HepG2 (cell line): ENCODE measurements at regions not wholly inside any gene's neighbourhood (a gene's known extent, or its start where the extent isn't known, plus 50 kb on each side); places are given as distances from the start of the nearest gene placed in this dataset.
A peak's percentile ranks its signal among the peaks of the same experiment; 100 is the strongest.

Experiments
- EED ChIP-seq: sonication (generic); formaldehyde crosslinking; IDR thresholded peaks from 2 replicates; pipeline ENCODE4 v1.5.0; 2020; ENCODE audit warnings: mild to moderate bottlenecking, missing genetic modification reagents
- FOXA1 ChIP-seq, 2 experiments: fragments of 450-650 bp in 1 of 2; sonication (generic) in 1 of 2; formaldehyde crosslinking in 1 of 2; IDR thresholded peaks; 2 replicates each; pipeline versions ENCODE4 v1.4.0 to v1.6.1; 2016 to 2020; ENCODE audit warnings: missing genetic modification reagents in 1 of 2
- GABPB1 ChIP-seq: IDR thresholded peaks from 2 replicates; pipeline ENCODE4 v1.6.1; 2016; ENCODE audit warnings: mild to moderate bottlenecking, missing genetic modification reagents, moderate library complexity, missing compliant biosample characterization
- NPAS2 ChIP-seq: sonication (generic); formaldehyde crosslinking; IDR thresholded peaks from 2 replicates; pipeline ENCODE4 v1.8.0; 2022; ENCODE audit warnings: mild to moderate bottlenecking, missing genetic modification reagents, borderline replicate concordance
- PITX1 ChIP-seq: sonication (generic); formaldehyde crosslinking; IDR thresholded peaks from 2 replicates; pipeline ENCODE4 v1.5.1; 2020; ENCODE audit warnings: mild to moderate bottlenecking, missing genetic modification reagents
- POLR2G ChIP-seq: fragments of 200-400 bp; formaldehyde crosslinking; IDR thresholded peaks from 2 replicates; pipeline ENCODE4 v1.6.1; 2018; ENCODE audit warnings: mild to moderate bottlenecking, low read depth, low read length, moderate library complexity
- RARA ChIP-seq: IDR thresholded peaks from 2 replicates; pipeline ENCODE4 v1.6.1; 2016; ENCODE audit warnings: missing genetic modification reagents, missing compliant biosample characterization
- SRSF9 ChIP-seq: fragments of 200-400 bp; formaldehyde crosslinking; IDR thresholded peaks from 2 replicates; pipeline ENCODE4 v1.6.1; 2018; ENCODE audit warnings: borderline replicate concordance, mild to moderate bottlenecking, low read depth, low read length; ENCODE audit not compliant: insufficient read depth, poor library complexity, severe bottlenecking
- ZNF644 ChIP-seq: IDR thresholded peaks from 2 replicates; pipeline ENCODE4 v1.6.1; 2016; ENCODE audit warnings: low read depth
- TF ChIP-seq, protein P1 (sequence below), 2 experiments: sonication (generic) in 1 of 2; formaldehyde crosslinking in 1 of 2; IDR thresholded peaks; 2 replicates each; pipeline versions ENCODE4 v1.6.1 to v1.9.0; 2014 to 2022; ENCODE audit warnings: antibody characterized with exemption in 1 of 2, borderline replicate concordance in 1 of 2, inconsistent platforms in 1 of 2, low read depth in 1 of 2, missing genetic modification reagents in 1 of 2
- TF ChIP-seq, protein P2 (sequence below): sonication (generic); formaldehyde crosslinking; IDR thresholded peaks from 2 replicates; pipeline ENCODE4 v1.5.0; 2020; ENCODE audit warnings: mild to moderate bottlenecking, missing genetic modification reagents, borderline replicate concordance

DNA sequence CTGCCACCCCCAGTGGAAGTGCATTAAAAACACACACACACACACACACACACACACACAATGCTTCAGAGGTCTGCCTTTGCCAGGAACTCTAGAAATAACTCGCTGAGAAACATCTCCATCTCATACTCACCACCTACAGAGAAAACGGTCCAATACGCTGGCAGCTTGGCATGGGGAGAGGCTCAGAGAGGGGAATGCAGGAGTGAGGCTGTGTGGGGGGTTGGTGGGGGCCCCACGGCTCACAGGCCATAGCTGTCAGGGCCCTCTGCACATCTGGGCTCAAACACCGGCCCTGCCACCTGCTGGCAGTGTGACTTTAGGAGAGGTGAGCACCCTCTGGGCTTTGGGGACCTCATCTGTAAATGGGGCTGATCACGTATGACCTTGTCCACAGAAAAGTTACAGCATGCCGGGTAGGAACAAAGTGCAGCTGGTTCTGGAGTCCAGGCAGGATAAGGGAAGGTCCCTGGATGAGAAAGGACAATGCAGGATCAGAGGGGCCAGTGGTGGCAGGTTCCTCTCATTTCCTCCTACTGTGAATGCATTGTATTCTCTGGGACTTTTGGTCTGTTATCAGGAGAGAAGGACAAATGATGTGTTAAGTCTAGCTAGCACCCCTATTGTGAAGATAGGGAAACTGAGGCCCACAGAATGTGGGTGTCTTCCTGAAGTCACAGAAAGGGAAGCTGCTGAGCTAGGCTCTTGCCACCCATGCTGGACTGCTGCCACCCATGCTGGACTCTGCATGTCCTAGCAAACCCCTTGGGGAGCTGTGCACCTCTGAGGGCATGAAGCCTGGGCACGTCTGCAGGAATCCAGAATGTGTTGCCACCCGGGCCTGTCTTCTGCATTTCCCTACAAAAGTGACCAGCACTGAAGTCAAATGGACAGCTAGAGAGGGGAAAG lies 404.6 kb downstream of the RPS24 start (continued):
- TF ChIP-seq, protein P1, sequence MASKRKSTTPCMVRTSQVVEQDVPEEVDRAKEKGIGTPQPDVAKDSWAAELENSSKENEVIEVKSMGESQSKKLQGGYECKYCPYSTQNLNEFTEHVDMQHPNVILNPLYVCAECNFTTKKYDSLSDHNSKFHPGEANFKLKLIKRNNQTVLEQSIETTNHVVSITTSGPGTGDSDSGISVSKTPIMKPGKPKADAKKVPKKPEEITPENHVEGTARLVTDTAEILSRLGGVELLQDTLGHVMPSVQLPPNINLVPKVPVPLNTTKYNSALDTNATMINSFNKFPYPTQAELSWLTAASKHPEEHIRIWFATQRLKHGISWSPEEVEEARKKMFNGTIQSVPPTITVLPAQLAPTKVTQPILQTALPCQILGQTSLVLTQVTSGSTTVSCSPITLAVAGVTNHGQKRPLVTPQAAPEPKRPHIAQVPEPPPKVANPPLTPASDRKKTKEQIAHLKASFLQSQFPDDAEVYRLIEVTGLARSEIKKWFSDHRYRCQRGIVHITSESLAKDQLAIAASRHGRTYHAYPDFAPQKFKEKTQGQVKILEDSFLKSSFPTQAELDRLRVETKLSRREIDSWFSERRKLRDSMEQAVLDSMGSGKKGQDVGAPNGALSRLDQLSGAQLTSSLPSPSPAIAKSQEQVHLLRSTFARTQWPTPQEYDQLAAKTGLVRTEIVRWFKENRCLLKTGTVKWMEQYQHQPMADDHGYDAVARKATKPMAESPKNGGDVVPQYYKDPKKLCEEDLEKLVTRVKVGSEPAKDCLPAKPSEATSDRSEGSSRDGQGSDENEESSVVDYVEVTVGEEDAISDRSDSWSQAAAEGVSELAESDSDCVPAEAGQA (IDR thresholded peaks at IDR 0.05; ENCODE audit: low read depth): no peak
- TF ChIP-seq, protein P1 (CRISPR knock-in tag; IDR thresholded peaks at IDR 0.05; ENCODE audit: borderline replicate concordance): no peak
- TF ChIP-seq, protein P2, sequence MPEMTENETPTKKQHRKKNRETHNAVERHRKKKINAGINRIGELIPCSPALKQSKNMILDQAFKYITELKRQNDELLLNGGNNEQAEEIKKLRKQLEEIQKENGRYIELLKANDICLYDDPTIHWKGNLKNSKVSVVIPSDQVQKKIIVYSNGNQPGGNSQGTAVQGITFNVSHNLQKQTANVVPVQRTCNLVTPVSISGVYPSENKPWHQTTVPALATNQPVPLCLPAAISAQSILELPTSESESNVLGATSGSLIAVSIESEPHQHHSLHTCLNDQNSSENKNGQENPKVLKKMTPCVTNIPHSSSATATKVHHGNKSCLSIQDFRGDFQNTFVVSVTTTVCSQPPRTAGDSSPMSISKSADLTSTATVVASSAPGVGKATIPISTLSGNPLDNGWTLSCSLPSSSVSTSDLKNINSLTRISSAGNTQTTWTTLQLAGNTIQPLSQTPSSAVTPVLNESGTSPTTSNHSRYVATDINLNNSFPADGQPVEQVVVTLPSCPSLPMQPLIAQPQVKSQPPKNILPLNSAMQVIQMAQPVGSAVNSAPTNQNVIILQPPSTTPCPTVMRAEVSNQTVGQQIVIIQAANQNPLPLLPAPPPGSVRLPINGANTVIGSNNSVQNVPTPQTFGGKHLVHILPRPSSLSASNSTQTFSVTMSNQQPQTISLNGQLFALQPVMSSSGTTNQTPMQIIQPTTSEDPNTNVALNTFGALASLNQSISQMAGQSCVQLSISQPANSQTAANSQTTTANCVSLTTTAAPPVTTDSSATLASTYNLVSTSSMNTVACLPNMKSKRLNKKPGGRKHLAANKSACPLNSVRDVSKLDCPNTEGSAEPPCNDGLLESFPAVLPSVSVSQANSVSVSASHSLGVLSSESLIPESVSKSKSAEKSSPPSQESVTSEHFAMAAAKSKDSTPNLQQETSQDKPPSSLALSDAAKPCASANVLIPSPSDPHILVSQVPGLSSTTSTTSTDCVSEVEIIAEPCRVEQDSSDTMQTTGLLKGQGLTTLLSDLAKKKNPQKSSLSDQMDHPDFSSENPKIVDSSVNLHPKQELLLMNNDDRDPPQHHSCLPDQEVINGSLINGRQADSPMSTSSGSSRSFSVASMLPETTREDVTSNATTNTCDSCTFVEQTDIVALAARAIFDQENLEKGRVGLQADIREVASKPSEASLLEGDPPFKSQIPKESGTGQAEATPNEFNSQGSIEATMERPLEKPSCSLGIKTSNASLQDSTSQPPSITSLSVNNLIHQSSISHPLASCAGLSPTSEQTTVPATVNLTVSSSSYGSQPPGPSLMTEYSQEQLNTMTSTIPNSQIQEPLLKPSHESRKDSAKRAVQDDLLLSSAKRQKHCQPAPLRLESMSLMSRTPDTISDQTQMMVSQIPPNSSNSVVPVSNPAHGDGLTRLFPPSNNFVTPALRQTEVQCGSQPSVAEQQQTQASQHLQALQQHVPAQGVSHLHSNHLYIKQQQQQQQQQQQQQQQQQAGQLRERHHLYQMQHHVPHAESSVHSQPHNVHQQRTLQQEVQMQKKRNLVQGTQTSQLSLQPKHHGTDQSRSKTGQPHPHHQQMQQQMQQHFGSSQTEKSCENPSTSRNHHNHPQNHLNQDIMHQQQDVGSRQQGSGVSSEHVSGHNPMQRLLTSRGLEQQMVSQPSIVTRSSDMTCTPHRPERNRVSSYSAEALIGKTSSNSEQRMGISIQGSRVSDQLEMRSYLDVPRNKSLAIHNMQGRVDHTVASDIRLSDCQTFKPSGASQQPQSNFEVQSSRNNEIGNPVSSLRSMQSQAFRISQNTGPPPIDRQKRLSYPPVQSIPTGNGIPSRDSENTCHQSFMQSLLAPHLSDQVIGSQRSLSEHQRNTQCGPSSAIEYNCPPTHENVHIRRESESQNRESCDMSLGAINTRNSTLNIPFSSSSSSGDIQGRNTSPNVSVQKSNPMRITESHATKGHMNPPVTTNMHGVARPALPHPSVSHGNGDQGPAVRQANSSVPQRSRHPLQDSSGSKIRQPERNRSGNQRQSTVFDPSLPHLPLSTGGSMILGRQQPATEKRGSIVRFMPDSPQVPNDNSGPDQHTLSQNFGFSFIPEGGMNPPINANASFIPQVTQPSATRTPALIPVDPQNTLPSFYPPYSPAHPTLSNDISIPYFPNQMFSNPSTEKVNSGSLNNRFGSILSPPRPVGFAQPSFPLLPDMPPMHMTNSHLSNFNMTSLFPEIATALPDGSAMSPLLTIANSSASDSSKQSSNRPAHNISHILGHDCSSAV (CRISPR knock-in tag): no peak
- no peak for TF ChIP-seq SRSF9
- no peak for TF ChIP-seq FOXA1 (IDR thresholded peaks at IDR 0.05)
- TF ChIP-seq FOXA1 (CRISPR knock-in tag; IDR thresholded peaks at IDR 0.05): no peak
- TF ChIP-seq ZNF644 (CRISPR knock-in tag): peak; percentile 27; the same call in 1 of the 2 replicates
- TF ChIP-seq POLR2G: no peak
- peak; percentile 59; the same call in 1 of the 2 replicates for TF ChIP-seq RARA (CRISPR knock-in tag)
- TF ChIP-seq NPAS2: no peak
- TF ChIP-seq GABPB1 (CRISPR knock-in tag): no peak
- peak; percentile 85; the same call in 1 of the 2 replicates for TF ChIP-seq PITX1
- TF ChIP-seq EED (CRISPR knock-in tag): 0 out of 2 replicates have a peak, but pooled peaks have one; percentile 30
